Ovary (tissue), 3 donors: ENCODE measurements at regions not wholly inside any gene's neighbourhood (a gene's known extent, or its start where the extent isn't known, plus 50 kb on each side); places are given as distances from the start of the nearest gene placed in this dataset.

Experiments
- EP300 ChIP-seq: sonication (generic); formaldehyde crosslinking; IDR thresholded peaks from one replicate; pipeline ENCODE4 v1.6.1; 2017; ENCODE audit warnings: antibody characterized with exemption
- TF ChIP-seq, protein P1 (sequence below), 3 donors: fragments of 450-650 bp in 2 of 3; fragments of 200-600 bp in 1 of 3; IDR thresholded peaks; one replicate each; pipeline versions ENCODE4 v1.5.1 to v1.8.0; 2016 to 2022; ENCODE audit warnings: antibody characterized with exemption in 3 of 3, mild to moderate bottlenecking in 1 of 3
- donor health status: DM: no; HTN: no; CAD: no.

DNA sequence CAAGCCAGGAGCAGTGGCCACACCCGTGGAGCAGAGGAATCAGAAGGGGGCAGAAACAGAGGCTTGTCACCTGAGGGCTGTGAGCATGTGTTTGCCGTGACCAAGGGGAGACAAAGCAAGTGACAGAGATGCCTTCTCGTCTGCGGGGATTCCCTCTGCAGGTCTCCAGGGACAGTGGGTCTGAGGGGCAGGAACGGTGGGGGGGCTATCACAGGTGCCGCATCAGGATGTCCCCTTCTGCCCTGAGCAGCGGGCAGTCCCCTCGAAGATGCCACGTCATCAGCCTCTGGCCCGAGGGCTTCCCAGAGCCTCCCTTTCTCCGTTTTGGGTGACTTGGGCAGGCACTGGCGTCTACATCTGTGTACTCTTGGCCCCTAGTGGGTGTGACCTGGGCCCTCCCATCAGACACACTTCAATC is 338.7 kb downstream of the PREX1 start:
- TF ChIP-seq, protein P1, sequence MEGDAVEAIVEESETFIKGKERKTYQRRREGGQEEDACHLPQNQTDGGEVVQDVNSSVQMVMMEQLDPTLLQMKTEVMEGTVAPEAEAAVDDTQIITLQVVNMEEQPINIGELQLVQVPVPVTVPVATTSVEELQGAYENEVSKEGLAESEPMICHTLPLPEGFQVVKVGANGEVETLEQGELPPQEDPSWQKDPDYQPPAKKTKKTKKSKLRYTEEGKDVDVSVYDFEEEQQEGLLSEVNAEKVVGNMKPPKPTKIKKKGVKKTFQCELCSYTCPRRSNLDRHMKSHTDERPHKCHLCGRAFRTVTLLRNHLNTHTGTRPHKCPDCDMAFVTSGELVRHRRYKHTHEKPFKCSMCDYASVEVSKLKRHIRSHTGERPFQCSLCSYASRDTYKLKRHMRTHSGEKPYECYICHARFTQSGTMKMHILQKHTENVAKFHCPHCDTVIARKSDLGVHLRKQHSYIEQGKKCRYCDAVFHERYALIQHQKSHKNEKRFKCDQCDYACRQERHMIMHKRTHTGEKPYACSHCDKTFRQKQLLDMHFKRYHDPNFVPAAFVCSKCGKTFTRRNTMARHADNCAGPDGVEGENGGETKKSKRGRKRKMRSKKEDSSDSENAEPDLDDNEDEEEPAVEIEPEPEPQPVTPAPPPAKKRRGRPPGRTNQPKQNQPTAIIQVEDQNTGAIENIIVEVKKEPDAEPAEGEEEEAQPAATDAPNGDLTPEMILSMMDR (IDR thresholded peaks at IDR 0.05): no peak
- TF ChIP-seq EP300: no peak
